ENCODE measurements at regions not wholly inside any gene's neighbourhood (a gene's known extent, or its start where the extent isn't known, plus 50 kb on each side); places are given as distances from the start of the nearest gene placed in this dataset.

DNA sequence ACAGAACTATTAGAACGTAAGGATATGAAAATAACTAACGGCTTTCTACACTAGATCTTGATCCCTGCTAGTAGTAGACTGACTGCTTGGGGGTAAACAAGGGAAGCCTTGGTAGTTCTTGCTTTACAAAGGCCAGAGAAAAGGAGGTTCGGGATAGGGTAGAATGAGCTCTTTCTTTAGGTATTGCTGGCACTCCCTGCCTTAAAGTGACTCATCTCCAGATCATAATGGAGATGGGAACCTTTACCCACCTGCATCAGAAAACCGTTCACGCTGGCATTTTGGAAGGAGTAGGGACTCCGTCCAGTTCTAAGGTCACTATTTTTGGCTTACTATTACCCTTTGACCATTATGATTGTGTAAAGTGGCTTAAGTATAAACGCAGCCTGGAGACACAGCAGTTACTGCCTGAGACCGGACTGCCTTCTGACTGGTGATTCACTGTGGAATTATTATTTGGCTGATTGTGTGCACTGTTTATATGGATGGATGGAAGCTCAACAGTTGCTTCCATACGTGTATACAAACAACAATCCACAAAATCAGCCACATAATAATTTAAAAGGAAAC, 482.5 kb downstream of the STK39 start:
- TF ChIP-seq, protein P1, sequence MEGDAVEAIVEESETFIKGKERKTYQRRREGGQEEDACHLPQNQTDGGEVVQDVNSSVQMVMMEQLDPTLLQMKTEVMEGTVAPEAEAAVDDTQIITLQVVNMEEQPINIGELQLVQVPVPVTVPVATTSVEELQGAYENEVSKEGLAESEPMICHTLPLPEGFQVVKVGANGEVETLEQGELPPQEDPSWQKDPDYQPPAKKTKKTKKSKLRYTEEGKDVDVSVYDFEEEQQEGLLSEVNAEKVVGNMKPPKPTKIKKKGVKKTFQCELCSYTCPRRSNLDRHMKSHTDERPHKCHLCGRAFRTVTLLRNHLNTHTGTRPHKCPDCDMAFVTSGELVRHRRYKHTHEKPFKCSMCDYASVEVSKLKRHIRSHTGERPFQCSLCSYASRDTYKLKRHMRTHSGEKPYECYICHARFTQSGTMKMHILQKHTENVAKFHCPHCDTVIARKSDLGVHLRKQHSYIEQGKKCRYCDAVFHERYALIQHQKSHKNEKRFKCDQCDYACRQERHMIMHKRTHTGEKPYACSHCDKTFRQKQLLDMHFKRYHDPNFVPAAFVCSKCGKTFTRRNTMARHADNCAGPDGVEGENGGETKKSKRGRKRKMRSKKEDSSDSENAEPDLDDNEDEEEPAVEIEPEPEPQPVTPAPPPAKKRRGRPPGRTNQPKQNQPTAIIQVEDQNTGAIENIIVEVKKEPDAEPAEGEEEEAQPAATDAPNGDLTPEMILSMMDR (IDR thresholded peaks at IDR 0.05), result no peak
- no peak for TF ChIP-seq POLR2A (IDR thresholded peaks at IDR 0.05)
